GM21576 (cell line): ENCODE measurements at regions not wholly inside any gene's neighbourhood (a gene's known extent, or its start where the extent isn't known, plus 50 kb on each side); places are given as distances from the start of the nearest gene placed in this dataset.
"Not testable (repeated sequence)": the region's sequence is repeated elsewhere in the genome, so short reads cannot be mapped to it uniquely, and the experiment has no call there.

Experiments
- ATAC-seq: cut with Tn5 transposase; IDR thresholded peaks from one replicate; pipeline ENCODE4 v1.9.1; 2021; ENCODE audit warnings: mild to moderate bottlenecking, moderate library complexity; ENCODE audit not compliant: unreplicated experiment

DNA sequence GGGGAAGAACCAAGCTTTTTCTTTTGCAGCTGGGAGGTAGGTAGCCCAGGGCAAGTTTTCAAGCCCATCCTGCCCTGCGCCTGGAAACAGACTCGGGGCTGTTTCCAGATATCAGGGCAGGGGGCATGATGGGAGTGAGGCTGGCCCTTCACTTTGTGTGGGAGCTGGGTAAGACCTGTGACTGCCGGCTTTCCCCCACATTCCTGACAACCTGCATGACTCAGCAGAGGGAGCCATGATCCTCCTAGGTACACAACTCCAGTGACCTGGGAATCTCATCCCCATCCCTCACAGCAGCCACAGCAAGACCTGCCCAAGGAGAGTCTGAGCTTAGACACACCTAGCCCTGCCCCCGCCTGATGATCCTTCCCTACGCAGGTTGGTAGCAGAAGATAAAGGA lies 280.8 kb downstream of the SOX4 start:
- ATAC-seq = no peak

DNA sequence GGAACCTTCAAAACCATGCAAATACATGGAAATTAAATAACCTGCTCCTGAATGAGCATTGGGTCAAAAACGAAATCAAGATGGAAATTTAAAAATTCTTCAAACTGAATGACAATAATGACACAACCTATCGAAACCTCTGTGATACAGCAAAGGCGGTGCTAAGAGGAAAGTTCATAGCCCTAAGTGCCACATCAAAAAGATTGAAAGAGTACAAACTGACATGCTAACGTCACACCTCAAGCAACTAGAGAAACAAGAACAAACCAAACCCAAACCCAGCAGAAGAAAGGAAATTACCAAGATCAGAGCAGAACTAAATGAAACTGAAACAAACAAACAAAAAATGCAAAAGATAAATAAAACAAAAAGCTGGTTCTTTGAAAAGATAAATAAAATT lies 283.5 kb downstream of the SOX4 start:
- not testable (repeated sequence) for ATAC-seq

- ATAC-seq = not testable (repeated sequence)
Measured at GRCh38 chr6:21880249-21880648, 286.7 kb downstream of the SOX4 start.

DNA sequence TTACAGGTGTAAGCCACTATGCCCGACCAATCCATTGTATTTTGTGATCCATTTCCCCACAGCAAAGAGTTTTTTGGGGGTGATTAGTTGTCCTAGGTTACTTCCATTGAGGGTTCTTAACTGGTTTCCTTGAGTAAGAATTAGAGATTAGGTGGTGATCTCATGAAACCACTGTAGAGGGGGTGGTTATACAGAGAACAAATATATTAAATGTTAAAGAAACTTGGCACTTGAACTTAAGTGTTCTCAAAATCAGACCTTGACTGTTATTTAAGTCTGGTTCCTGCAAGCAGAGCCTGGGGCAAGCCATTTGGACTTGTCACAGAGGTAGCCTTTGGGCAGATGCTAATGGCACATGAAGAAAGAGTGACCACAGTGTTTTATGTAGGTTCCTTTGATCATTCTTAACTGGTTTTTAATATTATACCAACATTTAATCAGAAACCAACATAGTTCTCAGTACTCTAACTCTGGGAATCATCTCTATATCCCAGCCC lies 288.5 kb downstream of the SOX4 start:
- ATAC-seq = no peak

- ATAC-seq = no peak
Measured at GRCh38 chr6:21883595-21884328, 290.2 kb downstream of the SOX4 start.

GRCh38 chr6:21885111-21885510 lies 291.6 kb downstream of the SOX4 start:
- ATAC-seq = no peak

GRCh38 chr6:21885532-21886114 lies 292.1 kb downstream of the SOX4 start:
- no peak for ATAC-seq

- ATAC-seq = no peak
Measured at GRCh38 chr6:21886542-21887151, 293.1 kb downstream of the SOX4 start.

DNA sequence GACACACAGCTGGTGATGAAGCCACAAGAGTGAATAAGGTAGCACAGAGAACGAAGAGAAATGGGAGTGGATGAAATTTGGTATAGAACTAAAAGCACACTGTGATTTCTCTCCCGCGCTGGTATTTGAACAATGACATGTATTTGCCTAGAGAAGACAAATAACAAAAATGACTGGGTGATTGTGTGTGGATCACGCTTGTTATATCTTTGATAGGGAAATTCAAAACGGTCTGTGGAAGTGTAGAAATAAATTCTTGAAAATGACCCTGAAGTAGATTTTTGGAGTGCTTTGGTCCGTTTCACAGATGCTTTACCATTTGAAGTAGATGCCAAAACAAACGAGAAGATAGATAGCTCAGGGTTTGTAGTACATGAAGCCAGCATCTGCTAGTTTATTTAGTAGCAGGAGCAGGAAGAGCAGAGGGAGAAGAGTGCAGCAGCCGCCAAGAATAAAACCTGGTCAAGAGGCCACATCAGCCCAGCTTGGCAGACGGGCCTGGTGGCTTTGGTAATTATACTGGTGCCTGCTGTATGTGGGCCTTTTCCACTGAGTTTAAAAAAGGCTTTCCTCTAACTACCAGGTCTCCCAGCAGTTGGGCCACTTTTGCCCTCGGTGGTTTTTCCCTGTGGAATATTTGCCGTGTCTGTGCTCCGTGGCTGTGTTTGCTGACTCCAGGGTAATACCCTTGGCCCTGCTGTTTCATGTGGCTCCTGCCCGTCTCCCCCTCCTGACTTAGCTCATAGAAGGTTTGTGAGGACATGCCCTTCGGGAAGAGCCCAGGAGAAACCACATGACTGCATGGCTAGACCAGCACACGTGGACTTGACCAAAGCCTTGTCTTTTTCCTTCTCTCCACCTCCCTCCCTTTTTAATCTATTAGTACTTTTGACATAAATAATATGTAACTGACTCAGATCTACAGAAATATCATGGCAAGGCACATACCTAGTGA lies 294.0 kb downstream of the SOX4 start:
- no peak for ATAC-seq

GRCh38 chr6:21891080-21891479 lies 297.5 kb downstream of the SOX4 start:
- no peak for ATAC-seq

GRCh38 chr6:21893793-21894192 lies 300.2 kb downstream of the SOX4 start:
- no peak for ATAC-seq

DNA sequence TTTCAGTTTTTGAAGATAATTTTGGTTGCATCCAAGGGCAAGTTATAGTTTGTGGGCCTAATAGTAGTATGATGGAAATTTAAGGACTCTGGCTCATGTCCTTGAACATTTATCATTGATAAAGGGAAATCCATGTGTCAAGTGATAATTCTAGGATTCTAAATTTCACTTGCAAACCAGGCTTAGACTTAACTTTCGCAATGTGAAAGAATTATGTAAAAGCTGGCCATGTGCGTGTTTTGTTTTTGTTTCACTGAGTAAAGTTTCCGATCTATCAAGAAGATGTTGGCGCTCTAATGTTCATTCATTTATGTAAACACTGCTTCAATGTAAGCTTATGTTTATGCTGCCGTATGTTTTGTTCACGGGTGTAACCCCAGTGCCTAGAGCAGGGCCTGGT lies 302.0 kb downstream of the SOX4 start:
- no peak for ATAC-seq

- ATAC-seq = no peak
Measured at GRCh38 chr6:21898107-21898796, 304.7 kb downstream of the SOX4 start.

GRCh38 chr6:21899708-21900107 lies 306.2 kb downstream of the SOX4 start:
- no peak for ATAC-seq

DNA sequence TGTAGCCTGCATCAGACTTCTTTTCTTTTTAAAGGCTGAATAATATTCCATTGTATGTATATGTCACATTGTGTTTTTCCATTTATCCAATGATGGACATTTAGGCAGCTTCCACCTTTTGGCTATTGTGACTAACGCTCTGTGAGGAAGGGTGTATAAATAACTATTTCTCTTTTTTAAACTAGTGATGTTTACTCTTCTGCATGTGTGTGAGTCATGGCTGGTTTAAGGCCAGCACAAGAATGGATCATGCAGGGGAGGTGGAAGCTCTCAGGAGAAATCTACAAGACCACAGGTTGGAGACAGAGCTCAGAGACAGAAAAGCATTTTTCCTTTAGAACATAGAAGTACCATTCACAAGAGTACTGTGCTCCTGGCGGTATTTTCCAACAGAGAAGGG lies 307.2 kb downstream of the SOX4 start:
- ATAC-seq = no peak

DNA sequence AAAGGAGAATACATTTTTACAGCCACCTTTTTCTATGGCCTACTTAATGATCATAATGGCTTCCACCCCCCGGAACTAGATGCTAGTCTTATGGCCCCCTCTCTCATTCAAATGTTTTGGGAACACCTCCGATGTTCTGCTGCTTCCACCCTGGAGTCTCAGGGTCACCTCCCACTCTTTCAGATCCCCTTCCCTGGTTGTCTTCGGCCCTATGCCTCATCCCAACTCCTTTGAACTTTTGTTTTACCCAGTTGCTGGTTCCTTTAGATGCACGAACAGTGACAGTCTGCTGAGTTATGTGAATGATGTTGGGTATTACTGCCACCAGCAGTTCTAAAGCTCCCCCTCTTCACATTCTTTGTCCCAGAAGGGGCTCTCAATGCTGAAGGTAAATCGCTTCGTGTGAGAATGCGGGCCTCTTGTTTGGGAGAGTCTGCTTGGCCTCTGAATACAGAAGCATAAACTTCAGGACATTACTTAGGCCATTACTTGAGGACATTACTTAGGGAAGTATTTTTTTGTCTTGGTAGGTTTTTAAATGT lies 309.1 kb downstream of the SOX4 start:
- ATAC-seq = no peak

DNA sequence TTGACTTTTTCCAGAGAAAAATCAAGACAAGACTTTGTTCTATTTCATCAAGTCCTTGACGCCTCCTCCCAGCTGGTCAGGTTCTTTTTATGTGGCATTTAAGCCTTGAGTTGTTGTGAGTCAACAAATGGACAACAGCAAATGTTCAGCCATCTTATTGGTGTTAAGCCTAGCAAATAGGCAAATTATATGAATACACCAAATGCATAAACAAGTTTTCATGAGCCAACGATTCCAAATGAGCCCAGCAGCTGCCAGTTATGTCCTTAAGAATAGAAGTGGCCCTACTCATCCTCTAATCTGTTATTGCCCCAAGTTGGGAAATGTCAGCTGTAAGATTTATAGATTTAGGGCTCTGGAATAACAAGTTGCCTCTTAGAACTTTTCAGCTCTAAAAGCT lies 312.0 kb downstream of the SOX4 start:
- ATAC-seq = no peak

- no peak for ATAC-seq
Measured at GRCh38 chr6:21906826-21907225, 313.3 kb downstream of the SOX4 start.

DNA sequence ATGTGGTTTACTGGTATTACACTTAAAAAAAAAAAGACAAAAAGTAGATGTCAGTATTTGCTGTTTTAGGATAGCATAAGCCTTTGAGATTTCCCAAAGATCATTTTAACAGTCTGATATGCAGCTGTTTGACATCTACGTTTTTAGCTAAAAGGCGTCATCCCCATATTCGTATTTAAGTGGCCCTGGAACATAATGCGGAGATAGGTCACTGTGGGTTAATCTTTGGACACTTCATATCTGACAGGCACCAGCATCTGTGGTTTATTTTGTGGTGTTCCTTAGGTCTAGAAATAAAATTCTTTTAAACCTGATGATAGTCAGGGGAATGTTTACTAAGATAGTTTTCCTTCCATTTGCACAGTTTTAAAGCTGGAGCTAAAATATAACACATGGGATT lies 313.7 kb downstream of the SOX4 start:
- ATAC-seq = no peak

GRCh38 chr6:21908161-21908848 lies 314.8 kb downstream of the SOX4 start:
- ATAC-seq = no peak
